WTC11 (cell line): ENCODE measurements at regions not wholly inside any gene's neighbourhood (a gene's known extent, or its start where the extent isn't known, plus 50 kb on each side); places are given as distances from the start of the nearest gene placed in this dataset.

Experiments used
- CREM ChIP-seq: sonication (generic); formaldehyde crosslinking; IDR thresholded peaks from 2 replicates; pipeline ENCODE4 v1.8.1; 2022; ENCODE audit warnings: mild to moderate bottlenecking, missing genetic modification reagents, moderate library complexity
- GABPB1 ChIP-seq: sonication (generic); formaldehyde crosslinking; IDR thresholded peaks from 2 replicates; pipeline ENCODE4 v1.8.1; 2023; ENCODE audit warnings: mild to moderate bottlenecking, missing genetic modification reagents
- MXD4 ChIP-seq: fragments of 250-450 bp; sonication (Bioruptor Pico); IDR thresholded peaks from 2 replicates; pipeline ENCODE4 v1.8.0; 2021; ENCODE audit warnings: mild to moderate bottlenecking, moderate library complexity, borderline replicate concordance
- PRRX2 ChIP-seq: fragments of 250-450 bp; sonication (Bioruptor Pico); IDR thresholded peaks from 2 replicates; pipeline ENCODE4 v1.8.0; 2021; ENCODE audit warnings: mild to moderate bottlenecking
- SP1 ChIP-seq: sonication (generic); formaldehyde crosslinking; conservative IDR thresholded peaks from 2 replicates; pipeline ENCODE4 v1.8.1; 2022; ENCODE audit warnings: missing genetic modification reagents
- ZNF416 ChIP-seq: fragments of 250-450 bp; sonication (Bioruptor Pico); IDR thresholded peaks from 2 replicates; pipeline ENCODE4 v1.9.0; 2021; ENCODE audit warnings: mild to moderate bottlenecking, inconsistent platforms

DNA sequence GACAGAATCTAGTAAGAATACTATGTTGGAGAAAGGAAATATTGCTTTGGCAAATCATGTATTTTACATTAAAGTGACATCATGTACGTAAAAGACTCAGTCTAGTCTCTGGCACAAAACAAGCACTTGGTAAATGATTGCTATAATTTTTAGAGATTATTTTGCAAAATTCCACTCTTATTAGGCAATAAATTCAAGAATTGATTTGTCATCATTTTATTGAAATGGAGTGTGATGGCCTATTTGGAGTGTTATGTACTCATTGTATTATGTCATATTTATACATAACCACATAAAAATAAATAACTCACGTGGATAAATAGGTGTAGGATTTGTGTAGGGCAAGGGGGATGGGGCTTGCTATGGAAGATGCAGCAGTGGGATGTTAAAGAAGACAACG, 70.0 kb upstream of the FYN start:
- no peak for TF ChIP-seq ZNF416 (CRISPR knock-in tag)
- no peak for TF ChIP-seq GABPB1
- TF ChIP-seq CREM (CRISPR knock-in tag) = no peak
- no peak for TF ChIP-seq PRRX2 (CRISPR knock-in tag)
- TF ChIP-seq SP1 (CRISPR knock-in tag) = no peak
- no peak for TF ChIP-seq MXD4 (CRISPR knock-in tag)
